Endodermal cell (in vitro differentiated cells): ENCODE measurements at regions not wholly inside any gene's neighbourhood (a gene's known extent, or its start where the extent isn't known, plus 50 kb on each side); places are given as distances from the start of the nearest gene placed in this dataset.

Experiments
- DNase-seq: peaks from one replicate; pipeline ENCODE4 v3.0.0-alpha.2; 2017
- H3K27ac ChIP-seq: 2 replicates; pipeline ENCODE4 v1.5.1; 2013; ENCODE audit warnings: mild to moderate bottlenecking, low read depth, low read length, moderate library complexity
- H3K27me3 ChIP-seq: 2 replicates; pipeline ENCODE4 v1.6.1; 2013; ENCODE audit warnings: mild to moderate bottlenecking, low read length, moderate library complexity; ENCODE audit not compliant: insufficient read depth, control insufficient read depth, poor library complexity, severe bottlenecking
- H3K36me3 ChIP-seq: 2 replicates; pipeline ENCODE4 v1.7.0; 2013; ENCODE audit warnings: mild to moderate bottlenecking, low read length, moderate library complexity; ENCODE audit not compliant: control insufficient read depth, insufficient read depth
- H3K4me1 ChIP-seq: one replicate; pipeline ENCODE4 v1.7.0; 2013; ENCODE audit warnings: low read length; ENCODE audit not compliant: control insufficient read depth, insufficient read depth
- H3K4me3 ChIP-seq: 2 replicates; pipeline ENCODE4 v1.5.1; 2013; ENCODE audit warnings: mild to moderate bottlenecking, low read length, moderate library complexity
- H3K9ac ChIP-seq: 2 replicates; pipeline ENCODE4 v1.6.1; 2013; ENCODE audit warnings: mild to moderate bottlenecking, low read length, moderate library complexity; ENCODE audit not compliant: poor library complexity, severe bottlenecking; ENCODE audit errors: extremely low read depth
- H3K9me3 ChIP-seq: 2 replicates; pipeline ENCODE4 v1.6.1; 2013; ENCODE audit warnings: mild to moderate bottlenecking, low read length, moderate library complexity; ENCODE audit not compliant: control insufficient read depth
- H3K27ac Mint-ChIP-seq: 2 replicates; pipeline ENCODE4 v1.8.0; 2020; ENCODE audit warnings: mixed read lengths
- H3K27me3 Mint-ChIP-seq: 2 replicates; pipeline ENCODE4 v1.8.0; 2021; ENCODE audit warnings: mild to moderate bottlenecking, mixed read lengths; ENCODE audit not compliant: insufficient read depth
- H3K36me3 Mint-ChIP-seq: 2 replicates; pipeline ENCODE4 v1.8.0; 2020; ENCODE audit warnings: low read depth, mixed read lengths
- H3K4me1 Mint-ChIP-seq: 2 replicates; pipeline ENCODE4 v1.8.0; 2020; ENCODE audit warnings: mixed read lengths
- H3K4me3 Mint-ChIP-seq: 2 replicates; pipeline ENCODE4 v1.8.0; 2020; ENCODE audit warnings: mild to moderate bottlenecking, moderate library complexity, mixed read lengths
- H3K9me3 Mint-ChIP-seq: 2 replicates; pipeline ENCODE4 v1.8.0; 2020; ENCODE audit warnings: mild to moderate bottlenecking, mixed read lengths
- WGBS, 2 experiments: methylation state at CpG; one replicate each; pipeline versions ENCODE4 v1.1.5 to v1.1.7; 2013; ENCODE audit warnings: missing lambda C conversion rate in 2 of 2, mixed read lengths in 1 of 2; ENCODE audit not compliant: insufficient coverage in 1 of 2, insufficient read length in 1 of 2; 5-methylcytosine and 5-hydroxymethylcytosine counted together
- TF ChIP-seq, protein P1 (sequence below): fragments of 200-600 bp; sonication (generic); conservative IDR thresholded peaks from 2 replicates; pipeline ENCODE4 v1.5.0; 2021; ENCODE audit warnings: antibody characterized with exemption, mild to moderate bottlenecking

DNA sequence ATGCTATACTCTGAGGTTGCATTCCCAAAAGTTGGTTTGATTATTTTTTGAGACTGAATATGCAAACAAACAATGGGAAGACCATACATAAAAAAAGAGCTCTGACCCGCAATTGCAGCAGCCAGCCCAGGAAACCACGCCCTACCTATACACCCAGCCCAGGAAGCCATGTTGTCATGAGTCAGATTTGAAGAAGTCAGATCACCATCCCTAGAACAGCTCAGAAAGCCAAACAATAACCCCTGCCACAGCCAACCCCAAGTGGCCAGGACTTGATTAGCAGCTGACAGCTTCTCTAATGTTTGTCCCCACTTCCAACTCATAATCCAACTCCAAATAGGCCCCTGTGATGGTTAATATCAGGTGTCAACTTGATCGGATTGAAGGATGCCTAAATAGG lies 621.9 kb downstream of the NPHP4 start:
- Mint-ChIP-seq H3K4me3 (no peak overlapping the region), H3K27me3 (peaks cover 6% of the 10 kb centered on the region), H3K4me1 (peaks cover 10% of the 10 kb centered on the region), H3K9me3 (peaks cover 27% of the 10 kb centered on the region), H3K36me3 (peaks cover 2% of the 10 kb centered on the region), H3K27ac (no peak overlapping the region)
- TF ChIP-seq, protein P1, sequence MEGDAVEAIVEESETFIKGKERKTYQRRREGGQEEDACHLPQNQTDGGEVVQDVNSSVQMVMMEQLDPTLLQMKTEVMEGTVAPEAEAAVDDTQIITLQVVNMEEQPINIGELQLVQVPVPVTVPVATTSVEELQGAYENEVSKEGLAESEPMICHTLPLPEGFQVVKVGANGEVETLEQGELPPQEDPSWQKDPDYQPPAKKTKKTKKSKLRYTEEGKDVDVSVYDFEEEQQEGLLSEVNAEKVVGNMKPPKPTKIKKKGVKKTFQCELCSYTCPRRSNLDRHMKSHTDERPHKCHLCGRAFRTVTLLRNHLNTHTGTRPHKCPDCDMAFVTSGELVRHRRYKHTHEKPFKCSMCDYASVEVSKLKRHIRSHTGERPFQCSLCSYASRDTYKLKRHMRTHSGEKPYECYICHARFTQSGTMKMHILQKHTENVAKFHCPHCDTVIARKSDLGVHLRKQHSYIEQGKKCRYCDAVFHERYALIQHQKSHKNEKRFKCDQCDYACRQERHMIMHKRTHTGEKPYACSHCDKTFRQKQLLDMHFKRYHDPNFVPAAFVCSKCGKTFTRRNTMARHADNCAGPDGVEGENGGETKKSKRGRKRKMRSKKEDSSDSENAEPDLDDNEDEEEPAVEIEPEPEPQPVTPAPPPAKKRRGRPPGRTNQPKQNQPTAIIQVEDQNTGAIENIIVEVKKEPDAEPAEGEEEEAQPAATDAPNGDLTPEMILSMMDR = no peak
- no peaks in the 10 kb centered on the region for H3K27me3 ChIP-seq
- H3K9me3 ChIP-seq = peaks cover 13% of the 10 kb centered on the region
- 90 to 96% methylated on average over 2 to 3 of the region's 3 CpGs for WGBS, 2 experiments
- H3K4me1 ChIP-seq = peaks cover 4% of the 10 kb centered on the region
- no peaks in the 10 kb centered on the region for H3K36me3 ChIP-seq
- DNase-seq = no peak
- H3K4me3 ChIP-seq = no peak overlapping the region
- H3K9ac ChIP-seq = no peak overlapping the region
- H3K27ac ChIP-seq = no peak overlapping the region

DNA sequence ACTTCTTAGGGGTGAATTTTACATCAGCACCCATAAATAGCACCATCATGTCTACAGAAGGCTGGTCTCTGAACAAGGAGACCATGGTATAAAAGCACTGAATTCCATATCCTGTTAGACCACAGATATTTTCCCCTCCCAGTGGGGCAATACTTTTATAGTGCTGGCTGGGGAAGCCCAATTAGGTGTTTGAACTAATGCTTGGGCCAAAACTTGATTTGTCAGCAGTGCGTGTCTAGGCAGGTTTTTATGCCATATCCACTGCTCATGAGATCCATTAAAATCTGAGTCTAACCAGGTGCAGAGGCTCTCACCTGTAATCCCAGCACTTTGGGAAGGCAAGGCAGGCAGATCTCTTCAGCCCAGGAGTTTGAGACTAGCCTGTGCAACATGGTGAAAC lies 623.0 kb downstream of the NPHP4 start:
- Histone ChIP-seq H3K4me3 (no peak overlapping the region), H3K9me3 (peaks cover 13% of the 10 kb centered on the region), H3K27me3 (no peaks in the 10 kb centered on the region), H3K27ac (no peak overlapping the region), H3K9ac (no peak overlapping the region), H3K4me1 (peaks cover 4% of the 10 kb centered on the region), H3K36me3 (no peaks in the 10 kb centered on the region)
- H3K4me3 Mint-ChIP-seq = no peak overlapping the region
- TF ChIP-seq, protein P1 = no peak
- H3K4me1 Mint-ChIP-seq = peaks cover 14% of the 10 kb centered on the region
- peaks cover 2% of the 10 kb centered on the region for H3K36me3 Mint-ChIP-seq
- H3K9me3 Mint-ChIP-seq = peaks cover 21% of the 10 kb centered on the region
- DNase-seq = no peak
- WGBS, 2 experiments = 94 to 100% methylated on average over 1 of the region's 1 CpG
- H3K27me3 Mint-ChIP-seq = peaks cover 13% of the 10 kb centered on the region
- H3K27ac Mint-ChIP-seq = no peak overlapping the region

DNA sequence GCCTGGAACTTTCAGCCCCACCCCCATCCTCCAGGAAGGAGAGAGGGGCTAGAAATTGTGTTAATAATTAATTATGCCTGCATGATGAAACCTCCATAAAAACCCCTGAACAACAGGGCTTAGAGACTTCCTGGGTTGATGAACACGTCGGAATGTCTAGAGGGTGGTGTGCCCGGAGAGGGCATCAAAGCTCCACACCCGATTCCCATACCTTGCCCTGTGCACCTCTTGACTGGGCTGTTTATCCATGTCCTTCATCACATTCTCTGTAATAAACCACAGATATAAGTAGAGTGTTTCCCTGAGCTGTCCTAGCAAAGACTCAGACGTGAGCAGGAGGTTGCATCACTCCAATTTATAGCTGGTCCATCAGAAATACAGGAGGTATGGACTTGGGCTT lies 624.0 kb downstream of the NPHP4 start:
- Mint-ChIP-seq H3K27me3 (peaks cover 13% of the 10 kb centered on the region), H3K9me3 (peaks cover 10% of the 10 kb centered on the region), H3K4me1 (peaks cover 14% of the 10 kb centered on the region), H3K36me3 (no peaks in the 10 kb centered on the region), H3K27ac (no peak overlapping the region), H3K4me3 (no peak overlapping the region)
- Histone ChIP-seq H3K4me1 (peaks cover 4% of the 10 kb centered on the region), H3K9me3 (peaks cover 4% of the 10 kb centered on the region), H3K4me3 (no peak overlapping the region), H3K27me3 (peaks cover 5% of the 10 kb centered on the region), H3K36me3 (no peaks in the 10 kb centered on the region), H3K9ac (no peak overlapping the region), H3K27ac (no peak overlapping the region)
- TF ChIP-seq, protein P1 = no peak
- no peak for DNase-seq
- WGBS, 2 experiments = 91 to 100% methylated on average over 1 to 5 of the region's 5 CpGs
